Stimulated activated naive CD8-positive, alpha-beta T cell treated with anti-CD3 and anti-CD28 coated beads, Interleukin-15, amount 100 ng/mL, for 72 hours (primary cell): ENCODE measurements at regions not wholly inside any gene's neighbourhood (a gene's known extent, or its start where the extent isn't known, plus 50 kb on each side); places are given as distances from the start of the nearest gene placed in this dataset.
"Not testable (repeated sequence)": the region's sequence is repeated elsewhere in the genome, so short reads cannot be mapped to it uniquely, and the experiment has no call there.

Experiments used
- ATAC-seq: fragments of 150-1000 bp; cut with Tn5 transposase; 2 replicates; pipeline ENCODE4 v1.10.0; 2021; ENCODE audit warnings: mild to moderate bottlenecking, moderate library complexity
- DNase-seq, 2 donors: peaks; one replicate each; pipeline ENCODE4 v3.0.0; 2021 to 2022
- H3K27ac Mint-ChIP-seq, 2 donors: one replicate each; pipeline ENCODE4 v1.8.0; 2022; ENCODE audit warnings: mild to moderate bottlenecking in 2 of 2, mixed read lengths in 2 of 2, moderate library complexity in 2 of 2
- H3K27me3 Mint-ChIP-seq: one replicate; pipeline ENCODE4 v1.8.0; 2022; ENCODE audit warnings: mixed read lengths
- H3K4me1 Mint-ChIP-seq: one replicate; pipeline ENCODE4 v1.8.0; 2022; ENCODE audit warnings: mild to moderate bottlenecking, mixed read lengths
- H3K4me3 Mint-ChIP-seq, 2 donors: one replicate each; pipeline ENCODE4 v1.8.0; 2022; ENCODE audit warnings: mild to moderate bottlenecking in 2 of 2, mixed read lengths in 2 of 2, moderate library complexity in 1 of 2
- H3K9me3 Mint-ChIP-seq, 2 donors: one replicate each; pipeline ENCODE4 v1.8.0; 2022; ENCODE audit warnings: mixed read lengths in 2 of 2

DNA sequence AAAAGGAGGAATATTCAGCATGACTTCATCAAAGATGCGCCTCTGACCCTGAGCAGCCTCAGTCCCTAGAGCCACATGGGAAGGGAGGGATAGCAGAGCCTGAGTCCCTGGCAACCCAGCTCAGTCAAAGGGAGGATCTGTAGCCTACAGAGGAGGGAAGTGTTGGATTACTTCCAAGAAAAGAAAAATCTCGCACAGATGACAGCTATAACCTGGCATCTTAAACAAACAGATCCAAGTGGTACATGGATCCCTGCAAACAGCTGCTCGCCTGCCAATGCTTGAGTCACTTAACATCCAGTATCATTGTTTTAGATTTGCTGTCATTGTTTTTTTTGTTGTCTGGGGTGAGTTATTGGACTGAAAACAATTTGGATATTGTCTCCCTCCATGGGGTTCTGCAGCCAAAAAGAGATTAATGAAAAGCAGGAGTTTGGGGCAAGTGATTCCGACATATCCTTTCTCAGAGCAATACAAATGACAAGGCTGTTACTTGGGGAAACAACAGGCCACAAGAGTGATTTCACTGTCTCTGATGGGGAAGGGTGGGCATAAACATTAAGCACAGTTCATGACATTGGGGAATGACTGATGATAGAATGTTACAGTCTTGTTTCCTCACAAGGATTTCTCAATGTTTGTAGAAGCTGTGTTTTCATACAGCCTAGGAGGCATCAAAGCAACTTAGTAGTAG is 153.5 kb upstream of the KIF2A start:
- Mint-ChIP-seq H3K27ac (no peak overlapping the region), H3K27me3 (peaks cover 15% of the 10 kb centered on the region), H3K4me3 (no peak overlapping the region), H3K4me1 (no peaks in the 10 kb centered on the region), H3K9me3 (peaks cover 9 to 25% of the 10 kb centered on the region in 2 donors)
- DNase-seq: no peak
- no peak for ATAC-seq

DNA sequence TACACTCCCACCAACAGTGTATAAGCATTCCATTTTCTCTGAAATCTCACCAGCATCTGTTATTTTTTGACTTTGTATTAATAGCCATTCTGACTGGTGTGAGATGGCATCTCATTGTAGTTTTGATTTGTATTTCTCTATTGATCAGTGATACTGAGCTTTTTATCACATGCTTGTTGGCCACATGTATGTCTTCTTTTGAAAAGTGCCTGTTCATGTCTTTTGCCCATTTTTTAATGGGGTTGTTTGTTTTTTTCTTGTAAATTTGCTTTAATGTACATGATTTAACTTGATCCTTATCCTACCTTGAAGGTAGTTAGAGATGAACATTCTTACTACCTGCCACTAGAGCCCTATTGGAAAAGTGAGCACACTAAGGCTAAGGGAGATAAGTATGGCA is 151.2 kb upstream of the KIF2A start:
- ATAC-seq: no peak
- no peak for DNase-seq
- H3K4me3 Mint-ChIP-seq: no peak overlapping the region

DNA sequence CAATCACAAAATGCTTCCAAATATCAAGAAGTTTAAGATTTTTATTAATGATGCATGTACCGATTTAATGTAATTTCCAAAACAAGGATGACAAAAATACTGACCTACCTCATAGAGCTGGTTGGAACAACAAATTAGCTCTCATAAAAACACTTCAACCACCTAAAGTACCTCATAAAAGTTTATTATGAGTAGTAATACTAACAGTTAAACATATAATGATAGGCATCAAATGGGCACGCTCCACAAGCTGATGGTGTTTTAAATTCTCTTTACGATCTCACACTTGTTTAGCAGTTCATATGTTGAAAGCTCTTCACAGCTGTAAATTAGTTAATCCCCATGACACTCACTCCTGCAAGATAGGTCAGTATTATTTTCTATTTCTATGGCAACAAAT is 150.0 kb upstream of the KIF2A start:
- no peak for ATAC-seq
- peaks cover 34% of the 10 kb centered on the region for H3K27me3 Mint-ChIP-seq
- no peak overlapping the region for H3K27ac Mint-ChIP-seq

More for the DNA sequence above, 151.2 kb upstream of the KIF2A start:
- H3K4me1 Mint-ChIP-seq: no peaks in the 10 kb centered on the region
- H3K27me3 Mint-ChIP-seq: peaks cover 34% of the 10 kb centered on the region
- H3K27ac Mint-ChIP-seq: no peak overlapping the region
- H3K9me3 Mint-ChIP-seq: peaks cover 19 to 25% of the 10 kb centered on the region in 2 donors

DNA sequence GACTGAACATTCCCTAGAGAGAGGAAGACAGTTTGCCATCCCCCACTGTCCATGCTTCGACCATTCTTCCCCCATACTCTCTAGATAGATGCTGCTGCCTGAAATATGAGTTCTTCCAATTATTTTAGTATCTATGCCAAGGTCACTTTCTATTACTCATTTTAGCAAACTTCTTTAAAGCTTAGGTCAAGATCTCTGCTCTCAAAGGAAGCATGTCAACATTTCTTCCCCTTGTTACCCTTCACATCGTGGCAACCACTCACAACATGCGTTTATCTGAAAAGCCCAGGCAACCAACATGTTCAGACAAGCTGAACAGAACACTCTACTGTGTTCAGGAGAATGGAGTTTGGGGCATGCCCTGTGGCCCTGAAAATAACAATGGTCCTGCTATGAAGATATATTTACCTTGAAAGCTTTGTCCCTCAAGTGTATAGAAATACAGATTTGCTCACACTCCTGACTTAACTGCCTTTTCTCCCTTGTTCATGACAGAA is 138.4 kb upstream of the KIF2A start:
- ATAC-seq (no peak), DNase-seq (no peak)
- no peaks in the 10 kb centered on the region for H3K4me1 Mint-ChIP-seq
- H3K4me3 Mint-ChIP-seq: no peak overlapping the region
- no peak overlapping the region for H3K27ac Mint-ChIP-seq
- H3K27me3 Mint-ChIP-seq: peaks cover 18% of the 10 kb centered on the region
- no peaks in the 10 kb centered on the region for H3K9me3 Mint-ChIP-seq

More for the DNA sequence above, 150.0 kb upstream of the KIF2A start:
- no peak overlapping the region for H3K4me3 Mint-ChIP-seq
- H3K9me3 Mint-ChIP-seq: peaks cover 19 to 25% of the 10 kb centered on the region in 2 donors
- no peak for DNase-seq
- no peaks in the 10 kb centered on the region for H3K4me1 Mint-ChIP-seq

DNA sequence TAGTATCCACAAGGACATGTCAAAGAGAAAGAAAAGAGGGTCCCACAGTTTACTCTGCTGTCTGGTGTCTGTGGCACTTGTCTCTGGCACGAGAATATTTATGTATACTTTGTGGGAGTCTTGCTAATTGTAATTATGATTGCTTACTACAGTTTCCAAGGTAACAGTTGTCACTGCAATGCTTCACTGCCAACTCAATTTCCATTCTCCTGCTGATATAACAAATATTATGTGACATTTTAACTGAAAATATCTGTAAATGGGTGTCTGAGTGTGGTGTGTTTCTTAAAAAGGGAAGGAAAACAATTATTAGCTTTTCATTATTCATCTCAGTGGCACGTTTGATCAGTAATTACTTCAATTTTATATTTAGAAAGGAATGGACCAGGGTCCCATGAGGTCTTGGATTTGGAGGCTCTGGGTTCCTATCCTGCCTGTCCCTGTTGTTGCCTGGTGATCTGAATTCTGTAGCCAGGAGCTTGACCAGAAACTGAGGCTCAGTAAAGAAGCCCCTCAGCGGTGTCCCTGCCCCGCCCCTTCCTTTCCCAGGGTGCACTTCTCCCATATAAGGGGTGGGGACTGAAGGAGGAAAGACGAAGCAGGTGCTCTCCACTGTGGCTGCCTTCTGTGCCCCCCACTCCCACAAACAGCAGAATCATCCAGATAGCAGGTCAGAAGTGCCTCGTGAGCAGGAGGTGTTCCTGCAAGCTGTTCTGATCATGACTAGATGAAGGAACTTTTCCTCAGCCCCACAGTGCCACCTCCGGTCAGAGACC is 137.3 kb upstream of the KIF2A start:
- H3K4me3 Mint-ChIP-seq: no peak overlapping the region

DNA sequence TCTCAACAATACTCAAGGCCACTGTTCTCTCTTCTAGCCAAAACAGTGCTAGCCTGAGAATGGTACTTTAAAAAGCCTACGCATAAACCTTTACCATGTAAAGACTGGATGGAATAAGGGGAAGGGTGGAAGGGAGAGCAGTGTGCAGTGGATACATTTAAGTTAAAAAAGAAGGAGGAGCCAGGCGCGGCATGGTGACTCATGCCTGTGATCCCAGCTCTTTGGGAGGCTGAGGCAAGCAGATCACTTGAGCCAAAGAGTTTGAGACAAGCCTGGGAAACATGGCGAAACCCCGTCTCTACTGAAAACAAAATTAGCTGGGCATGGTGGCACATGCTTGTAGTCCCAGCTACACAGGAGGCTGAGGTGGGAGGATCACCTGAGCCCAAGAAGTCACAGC is 127.7 kb upstream of the KIF2A start:
- ATAC-seq (no peak), DNase-seq (no peak)
- Mint-ChIP-seq H3K27me3 (peaks cover 31% of the 10 kb centered on the region), H3K27ac (no peak overlapping the region), H3K4me1 (no peaks in the 10 kb centered on the region), H3K4me3 (no peak overlapping the region), H3K9me3 (no peaks in the 10 kb centered on the region)

More for the DNA sequence above, 137.3 kb upstream of the KIF2A start:
- no peak for ATAC-seq
- no peak for DNase-seq
- Mint-ChIP-seq H3K27me3 (peaks cover 18% of the 10 kb centered on the region), H3K27ac (no peak overlapping the region), H3K9me3 (no peaks in the 10 kb centered on the region), H3K4me1 (no peaks in the 10 kb centered on the region)

DNA sequence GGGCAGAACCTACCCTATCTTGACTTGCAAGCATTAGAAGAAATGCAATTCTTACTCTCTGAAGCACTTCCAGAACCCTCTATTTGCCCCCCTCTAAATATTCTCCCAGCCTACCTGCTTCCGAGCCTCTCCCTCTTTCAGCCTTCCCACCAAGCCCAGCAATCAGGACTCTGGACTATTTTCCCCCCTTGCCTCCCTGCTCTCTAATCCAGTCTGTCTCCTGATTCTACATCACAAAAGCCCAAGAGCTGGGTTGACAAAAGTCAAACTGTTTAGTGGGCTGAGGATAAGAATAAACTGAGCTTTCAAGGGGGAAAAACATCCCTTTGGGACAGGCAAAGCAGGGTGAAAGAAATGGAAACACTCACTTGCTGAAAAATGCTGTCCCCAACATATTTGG is 123.2 kb upstream of the KIF2A start:
- ATAC-seq (no peak), DNase-seq (no peak)
- no peaks in the 10 kb centered on the region for H3K4me1 Mint-ChIP-seq
- peaks cover 22% of the 10 kb centered on the region for H3K27me3 Mint-ChIP-seq
- no peak overlapping the region for H3K27ac Mint-ChIP-seq
- no peaks in the 10 kb centered on the region for H3K9me3 Mint-ChIP-seq
- H3K4me3 Mint-ChIP-seq: no peak overlapping the region

DNA sequence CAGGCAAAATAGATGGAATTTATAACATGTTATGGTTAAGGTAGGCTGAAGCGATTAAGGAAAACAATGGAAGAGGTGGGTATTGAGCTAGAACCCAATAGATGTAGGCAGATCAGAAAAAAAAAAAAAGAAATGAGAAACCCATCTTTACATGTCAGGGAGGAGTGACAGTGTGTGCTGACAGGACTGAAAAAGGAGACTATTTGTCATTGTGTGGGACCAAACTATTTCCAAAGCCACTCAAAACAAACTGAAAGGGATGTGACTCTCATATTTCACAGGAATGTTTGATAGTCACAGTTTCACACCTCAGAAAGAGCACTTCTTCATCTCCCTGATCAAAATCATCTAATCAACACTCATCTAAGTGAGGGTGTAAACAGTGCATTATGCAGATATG is 122.3 kb upstream of the KIF2A start:
- no peaks in the 10 kb centered on the region for H3K9me3 Mint-ChIP-seq
- no peak for ATAC-seq
- no peak overlapping the region for H3K4me3 Mint-ChIP-seq
- no peaks in the 10 kb centered on the region for H3K4me1 Mint-ChIP-seq
- H3K27me3 Mint-ChIP-seq: peaks cover 16% of the 10 kb centered on the region
- no peak for DNase-seq
- no peak overlapping the region for H3K27ac Mint-ChIP-seq

DNA sequence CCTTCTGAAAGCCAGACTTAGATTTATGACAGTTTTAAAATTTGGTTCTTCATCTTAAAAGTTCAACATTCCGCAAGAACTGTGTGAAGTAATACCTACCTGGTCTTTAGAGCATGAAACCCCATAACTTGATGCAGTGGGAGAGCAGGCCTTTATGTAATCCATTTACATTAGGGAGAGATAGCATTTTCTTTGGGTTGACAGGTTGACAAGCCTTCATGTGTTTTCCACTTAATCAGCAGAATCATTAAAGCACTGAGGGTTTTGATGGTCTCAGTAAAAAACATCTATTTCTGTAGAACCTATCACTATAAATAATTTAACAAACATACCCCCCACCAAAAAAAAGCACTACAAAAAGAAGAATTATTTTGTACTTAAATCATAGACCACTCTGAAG is 121.6 kb upstream of the KIF2A start:
- DNase-seq (no peak), ATAC-seq (no peak)
- Mint-ChIP-seq H3K27me3 (peaks cover 18% of the 10 kb centered on the region), H3K27ac (no peak overlapping the region), H3K9me3 (no peaks in the 10 kb centered on the region), H3K4me1 (no peaks in the 10 kb centered on the region), H3K4me3 (no peak overlapping the region)

DNA sequence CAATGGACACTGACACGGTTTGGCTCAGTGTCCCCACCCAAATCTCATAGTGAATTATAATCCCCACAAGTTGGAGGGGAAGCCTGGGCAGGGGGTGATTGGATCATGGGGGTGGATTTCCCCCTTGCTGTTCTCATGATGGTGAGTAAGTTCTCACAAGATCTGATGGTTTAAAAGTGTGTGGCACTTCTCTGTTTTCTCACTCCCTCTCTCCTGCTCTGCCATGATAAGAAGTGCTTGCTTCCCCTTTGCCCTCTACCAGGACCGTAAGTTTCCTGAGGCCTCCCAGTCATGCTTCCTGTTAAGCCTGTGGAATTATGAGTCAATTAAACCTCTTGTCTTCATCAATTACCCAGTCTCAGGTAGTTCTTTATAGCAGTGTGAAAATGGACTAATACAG is 115.8 kb upstream of the KIF2A start:
- no peak for DNase-seq
- Mint-ChIP-seq H3K4me3 (no peak overlapping the region), H3K27ac (no peak overlapping the region), H3K4me1 (no peaks in the 10 kb centered on the region), H3K9me3 (peaks cover 12 to 25% of the 10 kb centered on the region in 2 donors), H3K27me3 (peaks cover 26% of the 10 kb centered on the region)
- ATAC-seq: no peak

DNA sequence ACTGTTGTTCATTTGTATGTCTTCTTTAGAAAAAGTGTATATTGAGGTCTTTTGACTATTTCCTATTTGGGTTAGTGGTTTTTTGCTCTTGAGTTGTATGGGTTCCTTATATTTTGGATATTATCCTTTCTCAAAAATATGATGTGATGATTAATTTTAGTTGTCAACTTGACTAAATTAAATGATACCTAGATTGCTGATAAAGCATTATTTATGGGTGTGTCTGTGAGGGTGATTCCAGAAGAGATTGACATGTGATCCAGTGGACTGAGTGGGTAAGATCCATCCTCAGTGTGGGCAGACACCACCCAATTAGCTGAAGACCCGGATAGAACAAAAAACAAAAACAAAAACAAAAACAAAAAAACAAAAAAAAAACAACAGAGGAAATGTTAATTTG is 115.1 kb upstream of the KIF2A start:
- ATAC-seq (no peak), DNase-seq (no peak)
- H3K9me3 Mint-ChIP-seq: peaks cover 12 to 25% of the 10 kb centered on the region in 2 donors
- peaks cover 26% of the 10 kb centered on the region for H3K27me3 Mint-ChIP-seq
- H3K4me1 Mint-ChIP-seq: no peaks in the 10 kb centered on the region
- H3K27ac Mint-ChIP-seq: no peak overlapping the region
- no peak overlapping the region for H3K4me3 Mint-ChIP-seq

DNA sequence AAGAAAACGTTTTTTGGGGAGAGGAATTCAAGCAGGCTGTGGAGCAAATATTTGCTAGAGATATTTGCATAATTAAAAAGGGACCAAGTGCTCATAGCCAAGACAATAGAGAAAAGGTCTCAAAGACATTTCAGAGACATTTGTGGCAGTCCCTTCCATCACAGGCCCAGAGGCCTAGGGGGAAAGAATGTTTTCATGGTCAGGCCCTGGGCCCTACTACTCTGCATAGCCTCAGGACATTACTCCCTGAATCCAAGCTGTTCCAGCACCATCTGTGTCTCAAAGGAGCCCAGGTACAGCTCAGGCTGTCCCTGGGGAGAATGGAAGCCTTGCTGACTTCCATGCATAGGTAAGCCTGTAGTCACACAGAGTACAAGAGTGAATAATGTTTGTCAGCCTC is 113.0 kb upstream of the KIF2A start:
- ATAC-seq (no peak), DNase-seq (no peak)
- H3K27me3 Mint-ChIP-seq: peaks cover 35% of the 10 kb centered on the region
- no peak overlapping the region for H3K4me3 Mint-ChIP-seq
- H3K9me3 Mint-ChIP-seq: peaks cover 12 to 25% of the 10 kb centered on the region in 2 donors
- no peak overlapping the region for H3K27ac Mint-ChIP-seq
- no peaks in the 10 kb centered on the region for H3K4me1 Mint-ChIP-seq

DNA sequence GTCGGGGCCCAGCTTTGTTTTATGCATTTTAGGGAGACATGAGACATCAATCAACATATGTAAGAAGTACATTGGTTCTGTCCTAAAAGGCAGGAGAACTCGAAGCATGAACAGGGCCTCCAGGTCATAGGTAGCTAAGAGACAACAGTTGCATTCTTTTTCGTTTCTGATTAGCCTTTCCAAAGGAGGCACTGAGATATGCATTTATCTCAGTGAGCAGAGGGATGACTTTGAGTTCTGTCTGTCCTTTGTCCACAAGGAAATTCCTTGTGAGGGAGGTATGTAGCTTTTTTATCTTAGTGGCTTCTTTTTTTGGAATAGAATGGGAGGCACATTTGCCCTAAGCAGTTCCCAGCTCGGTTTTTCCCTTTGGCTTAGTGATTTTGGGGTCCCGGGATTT is 109.5 kb upstream of the KIF2A start:
- Mint-ChIP-seq H3K4me1 (peaks cover 14% of the 10 kb centered on the region), H3K9me3 (peaks cover 12 to 25% of the 10 kb centered on the region in 2 donors), H3K27me3 (peaks cover 21% of the 10 kb centered on the region)
- H3K4me3 Mint-ChIP-seq, ATAC-seq, DNase-seq, H3K27ac Mint-ChIP-seq: not testable (repeated sequence)

DNA sequence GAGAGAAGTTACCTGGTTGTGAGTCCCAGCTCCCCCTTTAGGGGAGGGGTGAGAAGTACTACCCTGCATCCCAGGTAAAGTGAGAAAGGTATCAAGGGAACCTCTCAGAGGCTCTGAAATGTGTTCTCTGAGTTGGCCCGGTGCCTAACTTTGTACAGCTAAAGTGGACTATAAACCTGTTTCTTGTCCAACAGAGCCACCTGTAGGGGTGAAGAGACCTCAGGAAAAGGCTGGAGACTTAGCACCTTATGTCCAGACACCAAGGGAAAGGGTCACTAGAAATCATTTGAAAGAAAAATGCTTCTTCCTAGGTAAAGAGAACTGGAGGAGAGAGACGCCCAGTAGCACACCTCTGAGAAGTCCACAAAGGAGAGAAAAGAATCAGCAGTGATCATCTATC is 108.3 kb upstream of the KIF2A start:
- peaks cover 6 to 16% of the 10 kb centered on the region in 2 donors for H3K9me3 Mint-ChIP-seq

DNA sequence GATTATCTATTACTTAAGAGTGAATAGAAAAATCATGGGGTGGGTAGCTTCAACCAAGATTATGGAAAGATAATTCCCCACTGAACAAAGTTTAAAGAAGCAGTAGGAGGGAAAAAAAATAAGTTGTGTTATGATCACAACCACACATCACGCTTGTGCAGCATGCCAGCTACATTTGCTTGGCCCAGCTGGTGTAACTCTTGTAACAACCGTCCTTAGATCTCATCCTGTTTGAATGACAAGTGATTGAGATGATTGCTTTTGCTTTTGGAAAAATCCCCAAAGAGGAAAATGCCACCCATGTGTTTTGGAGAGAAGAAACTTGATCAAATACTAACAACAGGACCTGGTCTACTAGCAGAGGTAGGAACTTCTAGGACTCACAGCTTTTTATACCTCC is 107.6 kb upstream of the KIF2A start:
- H3K9me3 Mint-ChIP-seq: peaks cover 0 to 9% of the 10 kb centered on the region in 2 donors
- ATAC-seq (no peak), DNase-seq (no peak)
- no peak overlapping the region for H3K4me3 Mint-ChIP-seq
- no peak overlapping the region for H3K27ac Mint-ChIP-seq
- peaks cover 14% of the 10 kb centered on the region for H3K4me1 Mint-ChIP-seq
- H3K27me3 Mint-ChIP-seq: peaks cover 21% of the 10 kb centered on the region

More for the DNA sequence above, 108.3 kb upstream of the KIF2A start:
- Mint-ChIP-seq H3K4me1 (peaks cover 14% of the 10 kb centered on the region), H3K4me3 (no peak overlapping the region), H3K27ac (no peak overlapping the region), H3K27me3 (peaks cover 21% of the 10 kb centered on the region)
- DNase-seq: no peak
- no peak for ATAC-seq
